Gastroesophageal sphincter (tissue), 4 donors: ENCODE measurements at regions not wholly inside any gene's neighbourhood (a gene's known extent, or its start where the extent isn't known, plus 50 kb on each side); places are given as distances from the start of the nearest gene placed in this dataset.

ENCODE experiments used
- ATAC-seq: fragments of 150-250 bp; one replicate; pipeline ENCODE4 v1.9.1; 2016; ENCODE audit warnings: mild to moderate bottlenecking, moderate library complexity
- H3K27ac ChIP-seq, 4 donors: fragments of 200-600 bp; sonication (generic) in 3 of 4; 1 replicate in 3 of 4; 2 replicates in 1 of 4; pipeline ENCODE4 v1.5.1; 2016 to 2019
- H3K27me3 ChIP-seq: fragments of 200-600 bp; sonication (generic); one replicate; pipeline ENCODE4 v1.5.1; 2019
- H3K36me3 ChIP-seq, 2 donors: fragments of 200-600 bp; sonication (generic); one replicate each; pipeline ENCODE4 v1.5.1; 2019; ENCODE audit warnings: control low read depth in 1 of 2
- H3K4me1 ChIP-seq, 3 donors: fragments of 200-600 bp; sonication (generic); 1 replicate in 2 of 3; 2 replicates in 1 of 3; pipeline ENCODE4 v1.5.1; 2016 to 2019; ENCODE audit warnings: control low read depth in 2 of 3
- H3K4me3 ChIP-seq, 2 donors: fragments of 200-600 bp; sonication (generic); one replicate each; pipeline ENCODE4 v1.5.1; 2019; ENCODE audit warnings: mild to moderate bottlenecking in 1 of 2, moderate library complexity in 1 of 2
- H3K9me3 ChIP-seq, 3 donors: fragments of 200-600 bp; sonication (generic); one replicate each; pipeline ENCODE4 v1.5.1; 2017 to 2019; ENCODE audit warnings: control low read depth in 2 of 3
- EP300 ChIP-seq: sonication (generic); formaldehyde crosslinking; IDR thresholded peaks from one replicate; pipeline ENCODE4 v1.6.1; 2017; ENCODE audit warnings: antibody characterized with exemption, mild to moderate bottlenecking
- POLR2A ChIP-seq, 2 donors: fragments of 450-650 bp; IDR thresholded peaks; one replicate each; pipeline ENCODE4 v1.6.1; 2017; ENCODE audit warnings: antibody characterized with exemption in 2 of 2, mild to moderate bottlenecking in 2 of 2, moderate library complexity in 1 of 2
- POLR2AphosphoS5 ChIP-seq: sonication (generic); formaldehyde crosslinking; IDR thresholded peaks from one replicate; pipeline ENCODE4 v1.6.1; 2017; ENCODE audit warnings: antibody characterized with exemption
- WGBS, 2 donors: methylation state at CpG; one replicate each; pipeline ENCODE4 v1.1.5; 2018; ENCODE audit warnings: low coverage in 1 of 2; 5-methylcytosine and 5-hydroxymethylcytosine counted together
- TF ChIP-seq, protein P1 (sequence below), 4 experiments: fragments of 200-600 bp in 2 of 4; fragments of 450-650 bp in 2 of 4; sonication (generic) in 1 of 4; IDR thresholded peaks; one replicate each; pipeline ENCODE4 v1.5.1; 2017 to 2019; ENCODE audit warnings: antibody characterized with exemption in 4 of 4, mild to moderate bottlenecking in 2 of 4, moderate library complexity in 2 of 4

GRCh38 chr1:220341126-220341525 lies 68.9 kb upstream of the RAB3GAP2 start:
- Histone ChIP-seq H3K4me1 (no peaks in the 10 kb centered on the region), H3K9me3 (no peaks in the 10 kb centered on the region), H3K4me3 (no peak overlapping the region), H3K27me3 (no peaks in the 10 kb centered on the region), H3K27ac (no peak overlapping the region), H3K36me3 (no peaks in the 10 kb centered on the region)
- TF ChIP-seq POLR2A (IDR thresholded peaks at IDR 0.05) (no peak), POLR2AphosphoS5 (no peak), EP300 (no peak)
- TF ChIP-seq, protein P1, sequence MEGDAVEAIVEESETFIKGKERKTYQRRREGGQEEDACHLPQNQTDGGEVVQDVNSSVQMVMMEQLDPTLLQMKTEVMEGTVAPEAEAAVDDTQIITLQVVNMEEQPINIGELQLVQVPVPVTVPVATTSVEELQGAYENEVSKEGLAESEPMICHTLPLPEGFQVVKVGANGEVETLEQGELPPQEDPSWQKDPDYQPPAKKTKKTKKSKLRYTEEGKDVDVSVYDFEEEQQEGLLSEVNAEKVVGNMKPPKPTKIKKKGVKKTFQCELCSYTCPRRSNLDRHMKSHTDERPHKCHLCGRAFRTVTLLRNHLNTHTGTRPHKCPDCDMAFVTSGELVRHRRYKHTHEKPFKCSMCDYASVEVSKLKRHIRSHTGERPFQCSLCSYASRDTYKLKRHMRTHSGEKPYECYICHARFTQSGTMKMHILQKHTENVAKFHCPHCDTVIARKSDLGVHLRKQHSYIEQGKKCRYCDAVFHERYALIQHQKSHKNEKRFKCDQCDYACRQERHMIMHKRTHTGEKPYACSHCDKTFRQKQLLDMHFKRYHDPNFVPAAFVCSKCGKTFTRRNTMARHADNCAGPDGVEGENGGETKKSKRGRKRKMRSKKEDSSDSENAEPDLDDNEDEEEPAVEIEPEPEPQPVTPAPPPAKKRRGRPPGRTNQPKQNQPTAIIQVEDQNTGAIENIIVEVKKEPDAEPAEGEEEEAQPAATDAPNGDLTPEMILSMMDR (IDR thresholded peaks at IDR 0.05), result no peak
- WGBS, 2 donors, result 33 to 47% methylated on average over 1 of the region's 1 CpG
- ATAC-seq, result no peak

GRCh38 chr1:220339581-220339980 lies 67.3 kb upstream of the RAB3GAP2 start:
- Histone ChIP-seq H3K36me3 (no peaks in the 10 kb centered on the region), H3K4me3 (no peak overlapping the region), H3K4me1 (no peaks in the 10 kb centered on the region), H3K27ac (no peak overlapping the region), H3K27me3 (no peaks in the 10 kb centered on the region), H3K9me3 (no peaks in the 10 kb centered on the region)
- TF ChIP-seq POLR2A (IDR thresholded peaks at IDR 0.05) (no peak), EP300 (no peak), POLR2AphosphoS5 (no peak)
- TF ChIP-seq, protein P1 (IDR thresholded peaks at IDR 0.05), result no peak
- WGBS, 2 donors, result 100% methylated on average over 1 of the region's 1 CpG; no CpG with 5 or more reads in 1 of the 2 donors
- ATAC-seq, result no peak

- H3K4me1 ChIP-seq, result no peaks in the 10 kb centered on the region
- no peaks in the 10 kb centered on the region for H3K9me3 ChIP-seq
- TF ChIP-seq POLR2AphosphoS5 (no peak), EP300 (no peak), POLR2A (IDR thresholded peaks at IDR 0.05) (no peak)
- TF ChIP-seq, protein P1 (IDR thresholded peaks at IDR 0.05), result no peak
- H3K27ac ChIP-seq, result no peak overlapping the region
- whole genome bisulfite sequencing, 2 donors, result 33% methylated on average over 1 of the region's 1 CpG; no CpG with 5 or more reads in 1 of the 2 donors
- ATAC-seq, result no peak
- no peak overlapping the region for H3K4me3 ChIP-seq
- no peaks in the 10 kb centered on the region for H3K27me3 ChIP-seq
- no peaks in the 10 kb centered on the region for H3K36me3 ChIP-seq
Measured at GRCh38 chr1:220338759-220339158, 66.5 kb upstream of the RAB3GAP2 start.

GRCh38 chr1:220336391-220337031 lies 64.3 kb upstream of the RAB3GAP2 start:
- Histone ChIP-seq H3K4me1 (no peaks in the 10 kb centered on the region), H3K4me3 (no peak overlapping the region), H3K27ac (no peak overlapping the region), H3K36me3 (no peaks in the 10 kb centered on the region), H3K27me3 (no peaks in the 10 kb centered on the region), H3K9me3 (no peaks in the 10 kb centered on the region)
- no peak for TF ChIP-seq POLR2A (IDR thresholded peaks at IDR 0.05)
- ATAC-seq, result no peak
- 73 to 88% methylated on average over 4 to 5 of the region's 6 CpGs for WGBS, 2 donors

GRCh38 chr1:220335668-220336067 lies 63.4 kb upstream of the RAB3GAP2 start:
- H3K27me3 ChIP-seq, result no peaks in the 10 kb centered on the region
- H3K36me3 ChIP-seq, result no peaks in the 10 kb centered on the region
- H3K4me3 ChIP-seq, result no peak overlapping the region
- no peaks in the 10 kb centered on the region for H3K9me3 ChIP-seq
- 82% methylated on average over 1 of the region's 4 CpGs; no CpG with 5 or more reads in 1 of the 2 donors for whole genome bisulfite sequencing, 2 donors
- no peak for ATAC-seq
- no peak overlapping the region for H3K27ac ChIP-seq
- TF ChIP-seq POLR2AphosphoS5, result no peak
- no peak for TF ChIP-seq POLR2A (IDR thresholded peaks at IDR 0.05)
- TF ChIP-seq, protein P1 (IDR thresholded peaks at IDR 0.05), result no peak
- TF ChIP-seq EP300, result no peak
- H3K4me1 ChIP-seq, result no peaks in the 10 kb centered on the region
